GM12872 (cell line): ENCODE measurements at regions not wholly inside any gene's neighbourhood (a gene's known extent, or its start where the extent isn't known, plus 50 kb on each side); places are given as distances from the start of the nearest gene placed in this dataset.

Source experiments
- CTCF ChIP-seq: IDR thresholded peaks from 3 replicates; pipeline ENCODE4 v1.5.1; 2011; ENCODE audit warnings: low read depth, mild to moderate bottlenecking, low read length, moderate library complexity; ENCODE audit not compliant: insufficient read depth

GRCh38 chr3:107956991-107957900, 133.6 kb downstream of the CD47 start:
- no peak for TF ChIP-seq CTCF

- no peak for TF ChIP-seq CTCF
Observed at GRCh38 chr3:107954845-107955244, 136.0 kb downstream of the CD47 start.

- no peak for TF ChIP-seq CTCF
Observed at GRCh38 chr3:107953722-107954121, 137.1 kb downstream of the CD47 start.

DNA sequence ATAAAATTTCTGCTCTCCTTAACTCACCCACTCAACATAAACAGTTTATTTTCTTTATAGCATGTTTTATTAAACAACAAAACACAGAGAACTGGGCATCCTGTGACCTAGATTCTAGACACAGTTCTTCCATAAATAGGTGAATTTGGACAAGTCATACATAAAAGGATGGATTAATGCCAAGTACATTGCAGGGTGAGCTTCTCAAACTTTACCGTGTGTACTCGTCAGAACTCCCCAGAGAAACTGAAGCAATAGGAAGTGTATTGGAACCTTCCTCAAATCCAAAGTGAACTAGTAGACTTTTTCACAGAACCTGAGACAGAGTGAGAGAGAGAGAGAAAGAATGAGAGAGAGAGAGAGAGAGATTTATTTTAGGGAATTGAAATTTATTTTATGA, 139.7 kb downstream of the CD47 start:
- TF ChIP-seq CTCF: no peak

DNA sequence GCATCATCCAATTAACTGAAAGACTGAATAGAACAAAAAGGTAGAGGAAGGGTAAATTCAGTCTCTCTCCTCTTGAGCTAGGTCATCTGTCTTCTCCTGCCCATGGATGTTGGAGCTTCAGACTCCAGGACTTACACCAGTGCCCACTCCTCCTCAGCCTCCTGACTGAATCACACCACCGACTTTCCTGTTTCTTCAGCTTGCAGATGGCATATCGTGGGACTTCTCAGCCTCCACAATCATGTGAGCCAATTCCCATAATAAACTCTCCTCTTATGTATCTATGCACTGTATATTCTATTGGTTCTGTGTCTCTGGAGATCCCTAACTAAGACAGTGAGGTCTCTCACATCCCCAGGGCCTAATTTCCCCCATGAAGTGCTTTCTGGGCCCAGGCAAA, 140.4 kb downstream of the CD47 start:
- TF ChIP-seq CTCF: no peak

- TF ChIP-seq CTCF: no peak
Observed at GRCh38 chr3:107949394-107949970, 141.3 kb downstream of the CD47 start.

- TF ChIP-seq CTCF: no peak
Observed at GRCh38 chr3:107947203-107947602, 143.6 kb downstream of the CD47 start.
